Type B pancreatic cell (in vitro differentiated cells): ENCODE measurements at regions not wholly inside any gene's neighbourhood (a gene's known extent, or its start where the extent isn't known, plus 50 kb on each side); places are given as distances from the start of the nearest gene placed in this dataset.
A peak's percentile ranks its signal among the peaks of the same experiment; 100 is the strongest.
"Not testable (repeated sequence)": the region's sequence is repeated elsewhere in the genome, so short reads cannot be mapped to it uniquely, and the experiment has no call there.

ENCODE experiments used
- DNase-seq: peaks from one replicate; pipeline ENCODE4 v3.0.0; 2021; ENCODE audit warnings: mixed read lengths; ENCODE audit not compliant: unreplicated experiment; ENCODE audit errors: extremely low spot score
- H3K27ac Mint-ChIP-seq: 2 replicates; pipeline ENCODE4 v1.8.0; 2021; ENCODE audit warnings: mild to moderate bottlenecking, mixed read lengths
- H3K27me3 Mint-ChIP-seq: 2 replicates; pipeline ENCODE4 v1.8.0; 2021; ENCODE audit warnings: mixed read lengths
- H3K36me3 Mint-ChIP-seq: 2 replicates; pipeline ENCODE4 v1.8.0; 2021; ENCODE audit warnings: mixed read lengths
- H3K4me1 Mint-ChIP-seq: one replicate; pipeline ENCODE4 v1.8.0; 2021; ENCODE audit warnings: mixed read lengths; ENCODE audit not compliant: unreplicated experiment
- H3K4me3 Mint-ChIP-seq: 2 replicates; pipeline ENCODE4 v1.8.0; 2021; ENCODE audit warnings: mild to moderate bottlenecking, mixed read lengths
- H3K9me3 Mint-ChIP-seq: 2 replicates; pipeline ENCODE4 v1.8.0; 2021; ENCODE audit warnings: mixed read lengths
- TF ChIP-seq, protein P1 (sequence below): fragments of 200-600 bp; sonication (generic); conservative IDR thresholded peaks from 2 replicates; pipeline ENCODE4 v1.5.0; 2021; ENCODE audit warnings: antibody characterized with exemption, mild to moderate bottlenecking

DNA sequence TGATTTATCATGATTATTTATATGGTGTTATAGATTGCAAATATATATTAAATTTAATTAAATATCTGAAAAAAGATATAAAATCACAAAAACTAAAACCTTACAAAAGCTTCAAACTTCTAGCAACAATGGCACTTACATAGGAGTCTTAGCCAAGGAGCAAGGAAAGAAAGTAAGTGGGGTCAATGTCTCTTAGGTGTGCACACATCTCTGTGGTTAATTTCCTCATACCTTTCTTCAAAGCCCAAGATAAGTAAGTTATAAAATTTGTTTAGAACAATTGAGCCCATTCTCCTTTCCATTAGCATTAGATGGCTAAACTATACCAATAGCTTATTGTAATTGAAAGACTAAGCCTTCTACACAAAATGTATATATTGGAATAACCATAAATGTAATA is 161.6 kb upstream of the PDE4D start:
- Mint-ChIP-seq H3K36me3 (no peaks in the 10 kb centered on the region), H3K4me1 (no peaks in the 10 kb centered on the region), H3K27me3 (no peaks in the 10 kb centered on the region), H3K9me3 (peaks cover 6% of the 10 kb centered on the region), H3K4me3 (no peak overlapping the region), H3K27ac (no peak overlapping the region)
- TF ChIP-seq, protein P1, sequence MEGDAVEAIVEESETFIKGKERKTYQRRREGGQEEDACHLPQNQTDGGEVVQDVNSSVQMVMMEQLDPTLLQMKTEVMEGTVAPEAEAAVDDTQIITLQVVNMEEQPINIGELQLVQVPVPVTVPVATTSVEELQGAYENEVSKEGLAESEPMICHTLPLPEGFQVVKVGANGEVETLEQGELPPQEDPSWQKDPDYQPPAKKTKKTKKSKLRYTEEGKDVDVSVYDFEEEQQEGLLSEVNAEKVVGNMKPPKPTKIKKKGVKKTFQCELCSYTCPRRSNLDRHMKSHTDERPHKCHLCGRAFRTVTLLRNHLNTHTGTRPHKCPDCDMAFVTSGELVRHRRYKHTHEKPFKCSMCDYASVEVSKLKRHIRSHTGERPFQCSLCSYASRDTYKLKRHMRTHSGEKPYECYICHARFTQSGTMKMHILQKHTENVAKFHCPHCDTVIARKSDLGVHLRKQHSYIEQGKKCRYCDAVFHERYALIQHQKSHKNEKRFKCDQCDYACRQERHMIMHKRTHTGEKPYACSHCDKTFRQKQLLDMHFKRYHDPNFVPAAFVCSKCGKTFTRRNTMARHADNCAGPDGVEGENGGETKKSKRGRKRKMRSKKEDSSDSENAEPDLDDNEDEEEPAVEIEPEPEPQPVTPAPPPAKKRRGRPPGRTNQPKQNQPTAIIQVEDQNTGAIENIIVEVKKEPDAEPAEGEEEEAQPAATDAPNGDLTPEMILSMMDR = no peak
- DNase-seq = no peak

DNA sequence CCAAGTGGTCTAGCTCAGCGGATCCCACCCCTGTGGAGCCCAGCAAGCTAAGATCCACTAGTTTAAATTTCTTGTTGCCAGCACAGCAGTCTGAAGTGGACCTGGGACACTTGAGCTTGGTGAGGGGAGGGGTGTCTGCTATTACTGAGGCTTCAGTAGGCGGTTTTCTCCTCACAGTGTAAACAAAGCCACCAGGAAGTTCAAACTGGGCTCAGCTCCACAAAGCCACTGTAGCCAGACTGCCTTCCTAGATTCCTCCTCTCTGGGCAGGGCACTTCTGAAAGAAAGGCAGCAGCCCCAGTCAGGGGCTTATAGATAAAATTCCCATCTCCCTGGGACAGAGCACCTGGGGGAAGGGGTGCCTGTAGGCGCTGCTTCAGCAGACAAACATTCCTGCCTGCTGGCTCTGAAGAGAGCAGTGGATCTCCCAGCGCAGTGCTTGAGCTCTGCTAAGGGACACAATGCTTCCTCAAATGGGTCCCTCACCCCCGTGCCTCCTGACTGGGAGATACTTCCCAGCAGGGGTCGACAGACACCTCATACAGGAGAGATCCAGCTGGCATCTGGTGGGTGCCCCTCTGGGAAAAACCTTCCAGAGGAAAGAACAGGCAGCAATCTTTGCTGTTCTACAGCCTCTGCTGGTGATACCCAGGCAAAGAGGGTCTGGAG is 148.6 kb upstream of the PDE4D start:
- not testable (repeated sequence) for DNase-seq, H3K27ac Mint-ChIP-seq, H3K9me3 Mint-ChIP-seq, H3K4me1 Mint-ChIP-seq, H3K4me3 Mint-ChIP-seq, H3K36me3 Mint-ChIP-seq, H3K27me3 Mint-ChIP-seq

DNA sequence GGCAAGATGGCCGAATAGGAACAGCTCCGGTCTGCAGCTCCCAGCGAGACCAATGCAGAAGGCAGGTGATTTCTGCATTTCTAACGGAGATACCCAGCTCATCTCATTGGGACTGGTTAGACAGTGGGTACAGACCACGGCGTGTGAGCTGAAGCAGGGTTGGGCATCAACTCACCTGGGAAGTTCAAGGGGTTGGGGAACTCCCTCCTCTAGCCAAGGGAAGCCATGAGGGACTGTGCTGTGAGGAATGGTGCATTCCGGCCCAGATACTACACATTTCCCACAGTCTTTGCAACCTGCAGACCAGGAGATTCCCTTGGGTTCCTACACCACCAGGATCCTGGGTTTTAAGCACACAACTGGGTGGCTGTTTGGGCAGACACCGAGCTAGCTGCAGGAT is 148.0 kb upstream of the PDE4D start:
- not testable (repeated sequence) for H3K27me3 Mint-ChIP-seq, H3K27ac Mint-ChIP-seq, DNase-seq, H3K4me1 Mint-ChIP-seq, H3K36me3 Mint-ChIP-seq, H3K4me3 Mint-ChIP-seq, H3K9me3 Mint-ChIP-seq

DNA sequence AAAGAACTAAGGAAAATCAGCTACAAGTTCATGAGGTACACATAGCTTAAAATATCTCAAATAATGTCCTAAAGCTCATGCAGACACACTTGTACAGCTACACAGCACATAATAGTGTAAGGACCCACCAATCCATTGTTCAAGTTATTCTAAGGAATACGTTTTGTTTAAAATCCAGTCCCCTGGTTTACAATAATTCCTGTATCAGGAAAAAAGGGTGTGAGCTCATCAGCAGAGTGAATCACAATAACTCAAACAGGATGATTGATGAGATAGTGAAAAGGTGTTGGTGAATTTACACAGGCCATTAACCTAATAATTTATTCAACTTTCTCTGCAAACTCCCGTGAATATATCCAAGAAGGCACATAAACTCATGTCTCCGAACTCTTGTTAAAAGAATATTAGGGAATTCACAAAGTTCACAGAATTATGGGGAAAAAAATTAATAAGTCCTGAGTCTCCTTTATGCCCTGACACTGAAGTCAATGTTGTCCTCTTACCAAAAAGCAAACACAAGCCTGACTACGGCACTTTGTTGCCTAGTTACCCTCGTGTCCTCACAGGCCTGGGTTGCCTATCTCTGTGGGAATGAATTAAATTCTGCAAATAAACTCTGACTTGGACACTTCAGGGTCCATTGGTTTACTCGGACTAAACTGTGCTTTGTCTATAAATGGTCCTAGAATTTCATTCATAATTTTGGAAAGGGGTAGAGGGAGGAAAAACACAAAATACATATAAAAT is 142.8 kb upstream of the PDE4D start:
- H3K9me3 Mint-ChIP-seq = no peaks in the 10 kb centered on the region
- H3K27me3 Mint-ChIP-seq = no peaks in the 10 kb centered on the region
- no peak for DNase-seq
- TF ChIP-seq, protein P1 = no peak
- H3K27ac Mint-ChIP-seq = peak overlapping the region; percentile 29
- H3K36me3 Mint-ChIP-seq = no peaks in the 10 kb centered on the region
- peaks cover 5% of the 10 kb centered on the region for H3K4me1 Mint-ChIP-seq
- peak overlapping the region; percentile 48 for H3K4me3 Mint-ChIP-seq

DNA sequence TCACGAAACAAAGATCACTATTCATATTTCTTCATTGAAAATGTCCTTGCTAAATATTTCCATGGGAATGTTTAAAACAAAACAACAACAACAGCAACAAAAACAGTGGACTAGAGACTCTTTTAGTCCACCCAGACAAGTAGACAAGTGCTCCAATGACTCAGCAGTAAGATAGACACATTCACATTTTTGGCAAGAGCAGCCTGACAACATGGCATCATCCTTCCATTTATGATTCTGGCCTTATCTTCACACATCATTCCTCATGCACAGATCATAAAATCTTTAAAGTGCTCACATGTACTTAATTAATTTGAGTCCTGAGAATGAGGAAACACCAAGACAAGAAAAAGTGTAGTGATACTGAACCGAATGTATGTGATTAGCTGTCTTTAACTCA is 132.6 kb upstream of the PDE4D start:
- Mint-ChIP-seq H3K9me3 (no peaks in the 10 kb centered on the region), H3K27me3 (no peaks in the 10 kb centered on the region), H3K4me3 (no peak overlapping the region), H3K36me3 (no peaks in the 10 kb centered on the region), H3K27ac (no peak overlapping the region), H3K4me1 (no peaks in the 10 kb centered on the region)
- no peak for DNase-seq
- TF ChIP-seq, protein P1 = no peak

DNA sequence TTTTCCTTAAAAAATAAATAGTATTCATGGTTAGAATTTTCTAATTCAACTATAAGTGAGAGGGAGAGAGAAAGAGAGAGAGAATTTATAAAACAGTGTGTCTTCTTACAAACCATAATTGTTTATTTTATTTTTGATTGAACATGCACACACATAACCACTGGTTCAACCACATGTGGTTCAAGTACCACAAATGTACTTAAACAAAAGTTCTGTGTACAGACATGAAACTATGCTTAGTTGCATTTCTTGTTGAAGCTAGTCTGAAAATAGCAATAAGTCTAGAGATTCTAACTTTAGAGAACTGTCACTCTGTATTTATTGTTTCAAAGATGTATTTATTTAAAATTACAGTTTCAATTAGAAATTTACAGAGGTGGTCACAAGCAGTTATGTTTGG is 130.6 kb upstream of the PDE4D start:
- H3K27ac Mint-ChIP-seq = no peak overlapping the region
- H3K4me3 Mint-ChIP-seq = no peak overlapping the region
- H3K27me3 Mint-ChIP-seq = no peaks in the 10 kb centered on the region
- TF ChIP-seq, protein P1 = no peak
- no peaks in the 10 kb centered on the region for H3K9me3 Mint-ChIP-seq
- no peaks in the 10 kb centered on the region for H3K36me3 Mint-ChIP-seq
- DNase-seq = no peak
- H3K4me1 Mint-ChIP-seq = no peaks in the 10 kb centered on the region
